ENCODE measurements at regions not wholly inside any gene's neighbourhood (a gene's known extent, or its start where the extent isn't known, plus 50 kb on each side); places are given as distances from the start of the nearest gene placed in this dataset.

- no peaks in the 10 kb centered on the region for H3K9me3 ChIP-seq
- no peak overlapping the region for H3K4me3 ChIP-seq
- no peaks in the 10 kb centered on the region for H3K4me1 ChIP-seq
- DNase-seq: no peak
- no peak overlapping the region for H3K27ac ChIP-seq
- H3K27me3 ChIP-seq: no peaks in the 10 kb centered on the region
- no peak for TF ChIP-seq POLR2A (IDR thresholded peaks at IDR 0.05)
- no peak for TF ChIP-seq CTCF (IDR thresholded peaks at IDR 0.05)
- H3K36me3 ChIP-seq: no peaks in the 10 kb centered on the region
Measured at GRCh38 chr13:33963895-33964294, 145.9 kb downstream of the RFC3 start.

GRCh38 chr13:33968520-33969507 is 150.9 kb downstream of the RFC3 start:
- Histone ChIP-seq H3K4me3 (no peak overlapping the region), H3K36me3 (no peaks in the 10 kb centered on the region), H3K4me1 (no peaks in the 10 kb centered on the region), H3K27ac (no peak overlapping the region), H3K27me3 (no peaks in the 10 kb centered on the region), H3K9me3 (no peaks in the 10 kb centered on the region)
- TF ChIP-seq POLR2A (IDR thresholded peaks at IDR 0.05) (no peak), CTCF (IDR thresholded peaks at IDR 0.05) (no peak)
- DNase-seq: no peak

- no peak overlapping the region for H3K4me3 ChIP-seq
- no peaks in the 10 kb centered on the region for H3K27me3 ChIP-seq
- no peaks in the 10 kb centered on the region for H3K4me1 ChIP-seq
- TF ChIP-seq CTCF (IDR thresholded peaks at IDR 0.05) (no peak), POLR2A (IDR thresholded peaks at IDR 0.05) (no peak)
- DNase-seq: no peak
- no peak overlapping the region for H3K27ac ChIP-seq
- H3K9me3 ChIP-seq: no peaks in the 10 kb centered on the region
- no peaks in the 10 kb centered on the region for H3K36me3 ChIP-seq
Measured at GRCh38 chr13:33970746-33971561, 153.0 kb downstream of the RFC3 start.

- Histone ChIP-seq H3K9me3 (no peaks in the 10 kb centered on the region), H3K27me3 (no peaks in the 10 kb centered on the region), H3K27ac (no peak overlapping the region), H3K4me1 (no peaks in the 10 kb centered on the region), H3K36me3 (no peaks in the 10 kb centered on the region), H3K4me3 (no peak overlapping the region)
- DNase-seq: no peak
- TF ChIP-seq POLR2A (IDR thresholded peaks at IDR 0.05) (no peak), CTCF (IDR thresholded peaks at IDR 0.05) (no peak)
Measured at GRCh38 chr13:33971562-33971819, 153.5 kb downstream of the RFC3 start.

DNA sequence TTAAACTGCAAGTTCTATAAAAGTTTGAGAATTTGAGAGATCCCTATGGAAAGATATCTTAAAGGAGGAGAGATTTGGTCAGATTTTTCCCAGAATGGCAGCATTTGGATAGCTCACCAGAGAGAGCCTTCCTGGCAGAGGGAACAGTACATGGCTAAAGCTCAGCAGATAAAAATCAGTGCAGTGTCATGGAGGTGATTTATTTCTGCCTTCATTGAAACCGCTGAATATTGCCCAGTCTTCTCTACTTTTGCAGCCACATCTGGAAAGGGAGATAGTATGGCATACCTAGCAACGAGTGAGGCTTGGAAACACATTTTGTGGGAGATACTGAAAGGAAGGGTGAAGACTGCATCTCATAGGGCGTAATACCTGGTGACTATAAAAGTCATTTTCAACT is 155.2 kb downstream of the RFC3 start:
- Histone ChIP-seq H3K9me3 (no peaks in the 10 kb centered on the region), H3K27ac (no peak overlapping the region), H3K27me3 (no peaks in the 10 kb centered on the region), H3K36me3 (no peaks in the 10 kb centered on the region), H3K4me1 (no peaks in the 10 kb centered on the region), H3K4me3 (no peak overlapping the region)
- no peak for TF ChIP-seq CTCF (IDR thresholded peaks at IDR 0.05)
- TF ChIP-seq POLR2A (IDR thresholded peaks at IDR 0.05): no peak
- DNase-seq: no peak

All from Peyer's patch (tissue), 4 donors.